IPS-20b (cell line): ENCODE measurements at regions not wholly inside any gene's neighbourhood (a gene's known extent, or its start where the extent isn't known, plus 50 kb on each side); places are given as distances from the start of the nearest gene placed in this dataset.

ENCODE experiments used
- H3K27ac ChIP-seq: one replicate; pipeline ENCODE4 v1.5.1; 2013; ENCODE audit warnings: low read length
- H3K27me3 ChIP-seq: 2 replicates; pipeline ENCODE4 v1.6.1; 2013; ENCODE audit warnings: mild to moderate bottlenecking, low read length, inconsistent platforms; ENCODE audit not compliant: insufficient read depth
- H3K36me3 ChIP-seq: 2 replicates; pipeline ENCODE4 v1.6.1; 2013; ENCODE audit warnings: low read depth, mild to moderate bottlenecking, inconsistent platforms, low read length, moderate library complexity; ENCODE audit not compliant: insufficient read depth
- H3K4me1 ChIP-seq: 2 replicates; pipeline ENCODE4 v1.6.1; 2013; ENCODE audit warnings: mild to moderate bottlenecking, control low read depth, inconsistent platforms, low read length, moderate library complexity; ENCODE audit not compliant: insufficient read depth
- H3K4me3 ChIP-seq: 2 replicates; pipeline ENCODE4 v1.5.1; 2013; ENCODE audit warnings: mild to moderate bottlenecking, low read length, inconsistent platforms
- H3K9ac ChIP-seq: 2 replicates; pipeline ENCODE4 v1.6.1; 2013; ENCODE audit warnings: low read depth, mild to moderate bottlenecking, inconsistent platforms, low read length, moderate library complexity
- H3K9me3 ChIP-seq: 2 replicates; pipeline ENCODE4 v1.6.1; 2013; ENCODE audit warnings: mild to moderate bottlenecking, low read depth, low read length, inconsistent platforms; ENCODE audit not compliant: insufficient read depth

DNA sequence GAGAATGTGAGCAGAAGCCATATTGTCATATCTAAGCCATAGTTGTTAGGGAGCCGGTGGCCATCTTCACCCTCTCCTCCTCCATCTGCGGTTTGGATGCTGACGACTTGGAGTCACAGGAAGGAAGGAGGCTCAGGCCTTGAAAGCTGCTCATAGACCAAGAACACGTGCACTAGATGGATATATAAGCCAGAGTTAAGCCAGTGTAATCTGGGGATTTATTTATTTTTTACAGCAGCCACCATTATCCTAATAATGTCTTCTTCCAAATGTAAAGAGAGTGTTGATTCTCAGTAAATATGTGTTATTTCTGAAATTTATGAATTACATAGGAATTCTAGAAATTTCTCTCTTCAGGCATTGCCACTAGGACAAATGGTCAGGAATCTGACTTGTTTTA lies 689.9 kb downstream of the QKI start:
- Histone ChIP-seq H3K36me3 (no peaks in the 10 kb centered on the region), H3K4me1 (peaks cover 9% of the 10 kb centered on the region), H3K9me3 (no peaks in the 10 kb centered on the region), H3K27me3 (no peaks in the 10 kb centered on the region), H3K27ac (no peak overlapping the region), H3K4me3 (no peak overlapping the region), H3K9ac (no peak overlapping the region)

DNA sequence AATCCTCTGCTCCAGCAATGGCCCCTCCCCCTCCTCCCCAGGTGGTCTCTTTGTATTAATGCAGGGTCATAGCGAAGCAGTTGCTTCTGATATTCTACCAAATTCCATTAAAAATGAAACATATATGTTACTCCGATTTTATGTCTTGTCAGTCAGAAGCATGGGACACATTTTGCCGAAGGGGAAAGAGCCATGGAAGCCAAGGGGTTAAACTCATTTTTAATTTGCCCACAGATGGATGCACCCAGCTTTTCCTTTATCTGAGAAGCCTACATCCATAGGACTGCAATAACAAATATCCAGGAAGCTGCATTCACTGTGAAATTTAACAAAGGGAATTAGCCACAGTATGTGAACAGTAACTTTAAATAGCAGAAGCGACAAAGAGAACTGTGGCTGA lies 688.2 kb downstream of the QKI start:
- no peak overlapping the region for H3K4me3 ChIP-seq
- H3K9me3 ChIP-seq, result no peaks in the 10 kb centered on the region
- no peaks in the 10 kb centered on the region for H3K36me3 ChIP-seq
- peaks cover 9% of the 10 kb centered on the region for H3K4me1 ChIP-seq
- H3K27ac ChIP-seq, result no peak overlapping the region
- H3K27me3 ChIP-seq, result no peaks in the 10 kb centered on the region
- no peak overlapping the region; the same call in 1 of the 2 replicates for H3K9ac ChIP-seq

DNA sequence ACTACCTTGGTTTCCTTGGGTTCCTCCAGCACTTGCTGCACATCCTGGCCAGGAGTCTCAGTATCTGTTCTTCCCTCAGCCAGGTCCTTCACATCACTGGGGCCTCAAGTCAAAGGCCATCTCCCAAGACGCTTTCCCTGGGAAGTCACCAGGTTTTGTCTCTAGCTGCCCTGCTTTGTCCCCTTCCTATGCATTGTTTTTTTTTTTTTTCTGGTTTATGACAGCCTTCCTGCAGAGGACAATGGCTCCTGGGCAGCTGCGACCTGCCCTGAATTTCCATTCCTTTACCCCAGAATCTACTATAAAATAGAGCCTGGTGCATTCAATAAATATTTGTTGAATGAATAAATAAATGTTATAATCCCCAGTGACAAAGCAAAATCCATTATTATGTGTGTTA lies 687.3 kb downstream of the QKI start:
- Histone ChIP-seq H3K36me3 (no peaks in the 10 kb centered on the region), H3K4me1 (peaks cover 9% of the 10 kb centered on the region), H3K9ac (no peak overlapping the region), H3K9me3 (no peaks in the 10 kb centered on the region), H3K27ac (no peak overlapping the region), H3K27me3 (no peaks in the 10 kb centered on the region), H3K4me3 (no peak overlapping the region)

DNA sequence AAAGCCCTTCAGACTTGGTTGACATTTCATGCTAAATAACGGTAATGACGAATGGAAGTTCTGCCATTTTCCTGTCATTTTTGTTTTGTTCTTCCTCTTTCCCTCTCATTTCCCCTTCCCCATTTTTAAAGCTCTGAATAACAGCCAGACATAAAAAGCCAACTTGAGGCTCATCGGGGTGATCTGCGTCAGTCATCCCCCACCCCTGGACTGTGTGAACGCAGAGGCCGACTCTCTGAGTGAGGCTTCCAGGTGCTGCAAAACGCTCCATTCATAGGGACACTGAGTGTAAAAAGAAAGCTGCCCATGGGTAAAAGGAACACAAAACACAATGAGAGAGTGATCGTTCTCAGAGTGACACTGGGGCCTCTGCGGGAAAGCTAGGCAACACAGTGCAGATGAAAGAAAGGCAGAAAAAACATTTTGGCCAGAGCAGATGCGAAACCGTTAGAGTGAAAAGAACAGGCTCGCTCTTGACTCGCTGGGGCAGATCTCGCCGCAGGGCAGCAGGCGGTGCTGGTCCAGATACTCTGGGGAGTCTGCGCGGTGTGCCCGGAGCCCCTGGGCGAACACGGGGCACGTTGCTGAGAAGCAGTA lies 684.8 kb downstream of the QKI start:
- no peaks in the 10 kb centered on the region for H3K27me3 ChIP-seq
- no peaks in the 10 kb centered on the region for H3K9me3 ChIP-seq
- H3K36me3 ChIP-seq, result no peaks in the 10 kb centered on the region
- no peak overlapping the region for H3K27ac ChIP-seq
- H3K9ac ChIP-seq, result no peak overlapping the region
- H3K4me3 ChIP-seq, result no peak overlapping the region
- peaks cover 9% of the 10 kb centered on the region for H3K4me1 ChIP-seq

DNA sequence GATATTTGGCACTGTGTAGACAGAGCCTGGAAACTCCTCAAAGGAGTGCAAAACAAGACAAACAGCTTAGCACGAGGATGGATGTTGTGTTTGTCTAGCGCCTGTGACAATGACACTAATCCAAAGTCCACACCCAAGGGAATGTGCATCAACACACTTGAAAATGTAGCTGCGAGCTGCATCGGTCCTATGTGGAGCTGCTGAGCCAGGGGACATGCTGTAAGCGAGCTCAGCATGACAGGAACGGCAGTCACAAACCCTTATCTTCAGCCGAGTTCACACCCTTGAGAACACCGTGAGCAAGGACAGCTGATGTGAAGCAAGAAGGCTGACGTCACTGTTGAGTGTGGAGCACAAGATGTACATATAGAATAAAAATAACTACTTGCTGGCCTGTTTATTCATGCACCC lies 684.3 kb downstream of the QKI start:
- no peaks in the 10 kb centered on the region for H3K27me3 ChIP-seq
- H3K9ac ChIP-seq, result no peak overlapping the region
- H3K4me3 ChIP-seq, result no peak overlapping the region
- no peaks in the 10 kb centered on the region for H3K36me3 ChIP-seq
- H3K27ac ChIP-seq, result no peak overlapping the region
- H3K9me3 ChIP-seq, result no peaks in the 10 kb centered on the region
- peaks cover 9% of the 10 kb centered on the region for H3K4me1 ChIP-seq

DNA sequence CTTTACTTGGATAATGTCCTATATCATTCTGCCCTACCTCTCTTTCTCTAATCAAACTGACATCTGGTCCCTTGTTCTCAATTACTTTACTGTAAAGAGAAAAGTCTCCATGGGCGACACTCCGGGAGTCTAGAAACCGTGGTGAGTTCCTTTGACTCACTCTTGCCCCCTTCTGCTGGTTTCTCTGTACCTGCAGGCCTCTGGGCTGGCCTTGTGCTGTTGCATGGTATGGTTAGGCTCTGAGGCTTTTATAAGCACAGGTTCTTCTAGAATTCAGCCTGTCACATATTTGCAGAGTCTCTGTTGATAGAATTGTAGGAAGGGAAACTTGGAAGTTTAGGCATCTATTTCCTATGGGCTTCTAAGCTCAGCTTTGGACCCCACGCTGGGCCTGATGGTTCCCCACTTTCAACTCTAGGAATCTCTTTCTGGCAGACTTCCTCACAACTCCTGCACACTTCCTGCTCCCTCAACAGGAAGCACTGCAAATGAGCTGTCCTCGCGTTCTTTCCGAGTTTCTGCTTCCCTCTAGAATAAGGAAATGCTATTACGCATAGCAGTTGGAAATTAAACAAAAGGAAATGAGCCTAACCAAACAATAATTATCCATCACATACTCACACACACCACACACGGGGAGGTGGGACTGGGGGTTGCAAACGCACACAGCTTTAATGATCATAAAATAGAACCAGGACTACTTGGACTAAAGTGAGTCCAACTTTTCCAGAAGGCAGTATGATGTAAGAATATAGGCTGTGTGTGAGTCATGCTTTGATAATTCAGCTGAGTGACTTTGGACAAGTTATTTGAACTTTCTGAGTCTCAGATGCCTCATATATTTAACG lies 683.3 kb downstream of the QKI start:
- H3K9ac ChIP-seq, result no peak overlapping the region
- H3K36me3 ChIP-seq, result no peaks in the 10 kb centered on the region

DNA sequence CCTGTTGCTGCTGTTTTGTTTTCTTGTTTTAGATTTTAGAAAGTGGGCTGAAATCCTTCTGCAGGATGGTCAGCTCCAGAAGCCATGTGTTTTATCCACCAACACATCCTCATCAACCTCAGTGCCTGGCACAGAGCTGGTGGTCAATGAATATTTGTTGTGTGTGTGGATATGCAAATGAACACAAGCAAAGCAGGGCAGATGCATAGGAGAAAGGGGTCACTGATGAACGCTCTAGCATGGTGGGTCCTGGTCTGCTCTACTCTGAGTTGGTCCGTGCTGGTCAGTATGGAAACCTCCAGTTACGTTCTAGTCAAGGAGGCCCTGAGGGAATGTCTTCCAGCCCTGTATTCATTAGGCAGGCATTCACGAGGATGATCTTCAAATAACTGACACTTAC lies 682.5 kb downstream of the QKI start:
- Histone ChIP-seq H3K9ac (no peak overlapping the region), H3K9me3 (no peaks in the 10 kb centered on the region), H3K36me3 (no peaks in the 10 kb centered on the region), H3K27ac (no peak overlapping the region), H3K4me3 (no peak overlapping the region), H3K4me1 (peaks cover 6% of the 10 kb centered on the region; the same call in 1 of the 2 replicates), H3K27me3 (no peaks in the 10 kb centered on the region)

More for the DNA sequence above, 683.3 kb downstream of the QKI start:
- H3K4me3 ChIP-seq, result no peak overlapping the region
- H3K27ac ChIP-seq, result no peak overlapping the region
- peaks cover 12% of the 10 kb centered on the region for H3K4me1 ChIP-seq
- H3K9me3 ChIP-seq, result no peaks in the 10 kb centered on the region
- no peaks in the 10 kb centered on the region for H3K27me3 ChIP-seq

DNA sequence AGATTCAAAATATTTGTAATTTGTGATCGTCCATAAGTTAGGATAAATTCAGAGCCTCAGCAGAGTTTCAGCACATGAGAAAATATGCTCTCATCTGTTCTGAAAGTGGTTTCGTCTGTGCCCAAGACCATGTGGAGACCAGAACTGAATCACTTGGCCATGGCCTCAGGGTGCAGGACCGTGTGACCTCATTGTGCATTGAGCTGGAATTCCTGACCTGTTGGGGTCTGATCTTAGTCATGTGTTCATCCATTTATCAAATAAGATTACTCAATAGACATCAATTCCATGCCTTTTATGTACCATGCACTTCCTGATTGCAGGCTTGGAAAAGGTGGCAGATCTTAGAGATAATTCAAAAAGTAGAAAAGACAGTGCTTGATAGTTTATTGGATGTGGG lies 680.5 kb downstream of the QKI start:
- H3K9ac ChIP-seq, result no peak overlapping the region

DNA sequence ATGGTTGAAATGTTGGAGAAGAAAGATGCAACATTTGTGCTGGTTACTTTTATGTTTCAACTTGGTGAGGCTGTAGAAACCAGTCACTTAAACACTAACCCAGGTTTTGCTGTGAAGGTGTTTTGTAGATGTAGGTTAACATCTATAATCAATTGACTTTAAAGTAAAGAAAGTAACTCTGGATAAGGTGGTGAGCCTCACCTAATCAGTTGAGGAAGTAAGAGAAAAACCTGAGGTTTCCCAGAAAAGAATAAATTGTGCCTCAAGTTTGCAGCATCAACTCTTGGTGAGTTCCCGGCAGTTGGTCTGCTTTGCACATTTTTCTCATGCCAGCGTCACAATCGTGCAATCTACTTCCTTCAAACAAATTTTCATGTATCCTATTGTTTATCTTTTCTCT lies 673.4 kb downstream of the QKI start:
- no peak overlapping the region for H3K27ac ChIP-seq
- H3K4me1 ChIP-seq, result no peaks in the 10 kb centered on the region
- H3K27me3 ChIP-seq, result no peaks in the 10 kb centered on the region
- no peak overlapping the region for H3K4me3 ChIP-seq
- no peaks in the 10 kb centered on the region for H3K36me3 ChIP-seq
- no peaks in the 10 kb centered on the region for H3K9me3 ChIP-seq
- H3K9ac ChIP-seq, result no peak overlapping the region

More for the DNA sequence above, 680.5 kb downstream of the QKI start:
- H3K27me3 ChIP-seq, result no peaks in the 10 kb centered on the region
- no peak overlapping the region for H3K4me3 ChIP-seq
- no peak overlapping the region for H3K27ac ChIP-seq
- no peaks in the 10 kb centered on the region for H3K36me3 ChIP-seq
- no peaks in the 10 kb centered on the region for H3K9me3 ChIP-seq
- 0 out of 2 replicates have a peak, but pooled peaks cover 6% of the 10 kb centered on the region for H3K4me1 ChIP-seq

DNA sequence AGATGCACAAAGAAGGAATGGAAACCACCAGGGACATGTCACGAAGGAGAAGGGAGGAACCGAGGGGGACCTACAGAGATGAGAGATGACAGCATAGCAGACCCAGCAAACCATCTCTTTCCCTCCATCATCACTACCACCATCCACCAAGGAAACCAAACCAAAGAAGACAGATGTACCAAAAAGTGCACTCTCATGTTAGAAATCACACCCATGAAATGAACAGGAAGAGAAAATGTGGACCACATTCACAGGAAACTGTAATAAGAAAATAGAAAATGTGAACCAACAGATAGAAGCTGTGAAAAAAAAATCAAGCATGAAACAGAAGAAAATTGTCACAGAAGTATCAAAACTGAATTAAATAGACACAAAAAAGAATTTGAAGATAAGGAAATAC lies 672.7 kb downstream of the QKI start:
- H3K4me1 ChIP-seq, result no peaks in the 10 kb centered on the region
- no peaks in the 10 kb centered on the region for H3K27me3 ChIP-seq
- no peak overlapping the region for H3K27ac ChIP-seq
- H3K9ac ChIP-seq, result no peak overlapping the region
- H3K4me3 ChIP-seq, result no peak overlapping the region
- no peaks in the 10 kb centered on the region for H3K36me3 ChIP-seq
- H3K9me3 ChIP-seq, result no peaks in the 10 kb centered on the region

DNA sequence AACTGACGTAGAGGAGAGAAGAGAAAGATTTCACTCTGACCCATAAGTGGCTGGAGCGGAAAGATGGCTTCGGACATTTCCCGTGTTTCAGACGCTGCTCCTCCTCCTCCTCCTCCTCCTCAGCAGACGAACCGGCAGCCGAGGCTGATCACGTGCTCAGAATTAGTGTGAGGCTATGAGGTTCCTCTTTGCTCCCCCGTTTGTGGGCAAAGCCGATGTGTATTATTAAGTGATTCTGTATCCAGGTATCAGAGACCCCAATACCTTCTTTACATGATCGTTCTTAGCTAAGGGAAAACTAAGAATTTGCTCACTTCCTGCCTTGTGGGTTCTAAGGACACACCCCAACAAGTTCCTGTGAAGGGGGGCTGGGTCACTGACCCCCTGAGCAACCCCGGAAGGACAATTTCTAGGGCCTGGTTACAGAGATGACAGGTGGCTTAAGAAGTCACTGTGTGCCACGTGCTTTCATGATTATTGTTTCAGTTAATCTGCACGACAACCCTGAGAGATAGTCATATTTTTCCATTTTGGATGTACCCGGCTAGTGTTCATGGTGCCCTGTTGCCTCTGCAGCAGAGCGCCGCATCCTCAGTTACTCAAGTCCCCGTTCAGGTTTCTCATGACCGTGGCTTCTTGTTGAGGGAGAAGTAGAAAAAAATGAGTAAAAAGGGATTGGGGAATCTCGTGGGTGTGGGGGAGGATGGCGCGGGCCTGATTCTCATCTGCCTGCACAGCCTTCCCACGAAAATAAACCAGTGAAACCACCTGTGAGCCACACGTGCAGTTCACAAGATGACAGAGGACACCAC lies 671.8 kb downstream of the QKI start:
- H3K4me3 ChIP-seq, result no peak overlapping the region
- H3K27me3 ChIP-seq, result no peaks in the 10 kb centered on the region
- H3K9me3 ChIP-seq, result no peaks in the 10 kb centered on the region
- H3K27ac ChIP-seq, result no peak overlapping the region
- H3K9ac ChIP-seq, result no peak overlapping the region
- H3K4me1 ChIP-seq, result no peaks in the 10 kb centered on the region
- no peaks in the 10 kb centered on the region for H3K36me3 ChIP-seq
